Kidney (tissue), 13 donors: ENCODE measurements at regions not wholly inside any gene's neighbourhood (a gene's known extent, or its start where the extent isn't known, plus 50 kb on each side); places are given as distances from the start of the nearest gene placed in this dataset.

ENCODE experiments used
- DNase-seq, 5 donors: peaks; one replicate each; pipeline ENCODE4 v3.0.0-alpha.2; 2013 to 2020
- FAIRE-seq: peaks from 2 replicates; lab custom pipeline; 2012; peaks lifted over from hg19 to GRCh38; lab: Jason Lieb, UNC
- H3K27ac ChIP-seq, 2 donors: one replicate each; pipeline ENCODE4 v1.7.0; 2013; ENCODE audit warnings: low read depth in 2 of 2, low read length in 2 of 2, inconsistent platforms in 1 of 2
- H3K27me3 ChIP-seq: one replicate; pipeline ENCODE4 v1.7.1; 2013; ENCODE audit warnings: low read length, inconsistent platforms; ENCODE audit not compliant: control insufficient read depth, insufficient read depth
- H3K36me3 ChIP-seq, 3 donors: one replicate each; pipeline versions ENCODE4 v1.7.0 to v1.7.1; 2013; ENCODE audit warnings: low read length in 3 of 3, control low read depth in 1 of 3, inconsistent platforms in 1 of 3; ENCODE audit not compliant: insufficient read depth in 3 of 3, control insufficient read depth in 2 of 3
- H3K4me1 ChIP-seq, 3 donors: one replicate each; pipeline versions ENCODE4 v1.7.0 to v1.7.1; 2013; ENCODE audit warnings: low read length in 3 of 3, inconsistent platforms in 1 of 3, low read depth in 1 of 3; ENCODE audit not compliant: control insufficient read depth in 2 of 3, insufficient read depth in 2 of 3
- H3K4me3 ChIP-seq, 3 donors: one replicate each; pipeline versions ENCODE4 v1.7.0 to v1.8.1; 2013; ENCODE audit warnings: low read length in 3 of 3, control low read depth in 1 of 3, inconsistent platforms in 1 of 3
- H3K9ac ChIP-seq, 3 donors: one replicate each; pipeline versions ENCODE4 v1.7.0 to v1.7.1; 2013; ENCODE audit warnings: low read length in 3 of 3, control low read depth in 1 of 3, inconsistent platforms in 1 of 3
- H3K9me3 ChIP-seq, 3 donors: one replicate each; pipeline versions ENCODE4 v1.7.0 to v1.7.1; 2013; ENCODE audit warnings: low read length in 3 of 3, control low read depth in 1 of 3, inconsistent platforms in 1 of 3; ENCODE audit not compliant: control insufficient read depth in 2 of 3, insufficient read depth in 1 of 3
- intact Hi-C: fragments of 100-400 bp; cut with DNase I; formaldehyde crosslinking; loops from one replicate; pipeline ENCODE4 v1.11.1; 2022
- TF ChIP-seq, protein P1 (sequence below): IDR thresholded peaks from 3 replicates; pipeline ENCODE4 v1.5.1; 2012; ENCODE audit warnings: mild to moderate bottlenecking, moderate library complexity, borderline replicate concordance; ENCODE audit not compliant: insufficient read depth; ENCODE audit errors: extremely low read depth
- donor health status: control.
- donor health status: control.
- donor health status: control.
- donor health status: control.
- donor health status: control.
- donor health status: DM: yes; HTN: yes; CAD: no.
- donor health status: Normal renal cell carcinoma (clear cell type).

- Histone ChIP-seq H3K4me1 (no peaks in the 10 kb centered on the region), H3K27ac (no peak overlapping the region), H3K4me3 (no peak overlapping the region), H3K36me3 (no peaks in the 10 kb centered on the region), H3K9ac (no peak overlapping the region), H3K9me3 (no peaks in the 10 kb centered on the region), H3K27me3 (no peaks in the 10 kb centered on the region)
- FAIRE-seq (no peak), DNase-seq (no peak)
- TF ChIP-seq, protein P1, sequence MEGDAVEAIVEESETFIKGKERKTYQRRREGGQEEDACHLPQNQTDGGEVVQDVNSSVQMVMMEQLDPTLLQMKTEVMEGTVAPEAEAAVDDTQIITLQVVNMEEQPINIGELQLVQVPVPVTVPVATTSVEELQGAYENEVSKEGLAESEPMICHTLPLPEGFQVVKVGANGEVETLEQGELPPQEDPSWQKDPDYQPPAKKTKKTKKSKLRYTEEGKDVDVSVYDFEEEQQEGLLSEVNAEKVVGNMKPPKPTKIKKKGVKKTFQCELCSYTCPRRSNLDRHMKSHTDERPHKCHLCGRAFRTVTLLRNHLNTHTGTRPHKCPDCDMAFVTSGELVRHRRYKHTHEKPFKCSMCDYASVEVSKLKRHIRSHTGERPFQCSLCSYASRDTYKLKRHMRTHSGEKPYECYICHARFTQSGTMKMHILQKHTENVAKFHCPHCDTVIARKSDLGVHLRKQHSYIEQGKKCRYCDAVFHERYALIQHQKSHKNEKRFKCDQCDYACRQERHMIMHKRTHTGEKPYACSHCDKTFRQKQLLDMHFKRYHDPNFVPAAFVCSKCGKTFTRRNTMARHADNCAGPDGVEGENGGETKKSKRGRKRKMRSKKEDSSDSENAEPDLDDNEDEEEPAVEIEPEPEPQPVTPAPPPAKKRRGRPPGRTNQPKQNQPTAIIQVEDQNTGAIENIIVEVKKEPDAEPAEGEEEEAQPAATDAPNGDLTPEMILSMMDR, result no peak
- intact Hi-C loops, result no loop called here
Measured at GRCh38 chr21:25329227-25329825, 278.0 kb downstream of the MRPL39 start.

DNA sequence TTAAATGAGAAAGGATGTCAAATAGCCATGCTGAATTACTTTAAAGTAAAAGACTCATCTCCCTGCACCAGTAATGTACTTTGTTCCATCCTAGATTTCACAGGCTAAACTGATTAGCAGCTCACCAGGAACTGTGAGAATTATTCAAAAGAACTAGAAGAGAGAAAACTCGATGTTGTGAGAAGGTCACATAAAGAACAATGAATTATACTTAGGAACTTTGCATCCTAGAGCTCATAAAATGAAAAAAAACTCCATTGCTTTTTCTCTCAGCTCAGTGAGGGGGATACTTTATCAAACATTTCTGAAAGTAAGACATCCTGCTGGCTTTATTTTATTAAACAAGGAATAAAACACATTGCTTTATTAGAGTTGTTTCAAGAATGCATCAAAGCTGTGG lies 278.5 kb downstream of the MRPL39 start:
- H3K9me3 ChIP-seq, result no peaks in the 10 kb centered on the region
- H3K4me1 ChIP-seq, result no peaks in the 10 kb centered on the region
- intact Hi-C loops, result no loop called here
- FAIRE-seq (no peak), DNase-seq (no peak)
- H3K27me3 ChIP-seq, result no peaks in the 10 kb centered on the region
- H3K9ac ChIP-seq, result no peak overlapping the region
- no peak overlapping the region for H3K4me3 ChIP-seq
- H3K36me3 ChIP-seq, result no peaks in the 10 kb centered on the region
- H3K27ac ChIP-seq, result no peak overlapping the region
- TF ChIP-seq, protein P1, result no peak

- no peak overlapping the region for H3K9ac ChIP-seq
- H3K4me3 ChIP-seq, result no peak overlapping the region
- DNase-seq (no peak), FAIRE-seq (no peak)
- TF ChIP-seq, protein P1, result no peak
- no peaks in the 10 kb centered on the region for H3K27me3 ChIP-seq
- intact Hi-C loops, result no loop called here
- no peak overlapping the region for H3K27ac ChIP-seq
- H3K36me3 ChIP-seq, result no peaks in the 10 kb centered on the region
- H3K4me1 ChIP-seq, result no peaks in the 10 kb centered on the region
- H3K9me3 ChIP-seq, result peaks cover 0 to 2% (median 0%) of the 10 kb centered on the region in 3 donors
Measured at GRCh38 chr21:25326181-25326580, 281.1 kb downstream of the MRPL39 start.

- TF ChIP-seq, protein P1, result no peak
- no peak for FAIRE-seq
- Histone ChIP-seq H3K4me3 (no peak overlapping the region), H3K27me3 (no peaks in the 10 kb centered on the region), H3K9ac (no peak overlapping the region), H3K36me3 (no peaks in the 10 kb centered on the region), H3K4me1 (no peaks in the 10 kb centered on the region), H3K27ac (no peak overlapping the region), H3K9me3 (peaks cover 0 to 2% (median 0%) of the 10 kb centered on the region in 3 donors)
- no peak for DNase-seq
- intact Hi-C loops, result no loop called here
Measured at GRCh38 chr21:25324666-25325065, 282.6 kb downstream of the MRPL39 start.
